ENCODE measurements at regions not wholly inside any gene's neighbourhood (a gene's known extent, or its start where the extent isn't known, plus 50 kb on each side); places are given as distances from the start of the nearest gene placed in this dataset.

DNA sequence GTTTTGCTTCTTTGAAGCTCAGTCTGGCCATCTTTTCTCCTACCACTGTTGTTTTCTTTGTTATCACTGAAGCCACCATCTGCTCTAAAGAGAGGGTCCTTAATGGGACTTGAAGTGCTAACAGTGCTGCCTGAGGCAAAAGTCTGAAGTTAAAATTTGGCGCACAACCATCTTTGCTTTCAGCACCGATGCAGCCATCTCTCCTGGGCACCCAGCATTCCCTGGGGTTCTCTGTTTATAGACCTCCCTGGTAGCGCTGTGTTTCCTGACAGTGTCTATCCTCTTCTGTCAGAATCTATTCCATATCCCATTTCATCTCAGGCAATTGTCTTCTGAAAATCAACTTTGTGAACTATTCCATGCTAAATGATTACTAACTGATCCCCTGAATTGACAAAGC, 491.5 kb upstream of the MPDZ start:
- TF ChIP-seq, protein P1, sequence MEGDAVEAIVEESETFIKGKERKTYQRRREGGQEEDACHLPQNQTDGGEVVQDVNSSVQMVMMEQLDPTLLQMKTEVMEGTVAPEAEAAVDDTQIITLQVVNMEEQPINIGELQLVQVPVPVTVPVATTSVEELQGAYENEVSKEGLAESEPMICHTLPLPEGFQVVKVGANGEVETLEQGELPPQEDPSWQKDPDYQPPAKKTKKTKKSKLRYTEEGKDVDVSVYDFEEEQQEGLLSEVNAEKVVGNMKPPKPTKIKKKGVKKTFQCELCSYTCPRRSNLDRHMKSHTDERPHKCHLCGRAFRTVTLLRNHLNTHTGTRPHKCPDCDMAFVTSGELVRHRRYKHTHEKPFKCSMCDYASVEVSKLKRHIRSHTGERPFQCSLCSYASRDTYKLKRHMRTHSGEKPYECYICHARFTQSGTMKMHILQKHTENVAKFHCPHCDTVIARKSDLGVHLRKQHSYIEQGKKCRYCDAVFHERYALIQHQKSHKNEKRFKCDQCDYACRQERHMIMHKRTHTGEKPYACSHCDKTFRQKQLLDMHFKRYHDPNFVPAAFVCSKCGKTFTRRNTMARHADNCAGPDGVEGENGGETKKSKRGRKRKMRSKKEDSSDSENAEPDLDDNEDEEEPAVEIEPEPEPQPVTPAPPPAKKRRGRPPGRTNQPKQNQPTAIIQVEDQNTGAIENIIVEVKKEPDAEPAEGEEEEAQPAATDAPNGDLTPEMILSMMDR (IDR thresholded peaks at IDR 0.05): no peak
- TF ChIP-seq EP300 (IDR thresholded peaks at IDR 0.05): no peak
